A673 (cell line): ENCODE measurements at regions not wholly inside any gene's neighbourhood (a gene's known extent, or its start where the extent isn't known, plus 50 kb on each side); places are given as distances from the start of the nearest gene placed in this dataset.

ENCODE experiments used
- BruUV-seq: library from RNA; stranded (reverse); fragments of 400-500 nt; replicated peaks from 2 replicates; lab custom pipeline; 2021; lab: Mats Ljungman, UMichigan
- CTCF ChIA-PET: fragments of 300-600 bp; sonication (Branson Sonifier 250); formaldehyde crosslinking; loops from one replicate; lab custom pipeline; 2022; ENCODE audit warnings: antibody characterized with exemption; lab: Charles Lee
- POLR2A ChIA-PET: fragments of 300-600 bp; sonication (Branson Sonifier 250); formaldehyde crosslinking; loops from one replicate; lab custom pipeline; 2022; ENCODE audit warnings: antibody characterized with exemption; ENCODE audit not compliant: low non-redundant PET; lab: Charles Lee
- DNase-seq: peaks from one replicate; pipeline ENCODE4 v3.0.0-alpha.2; 2015; ENCODE audit warnings: low spot score
- H3K27ac ChIP-seq: fragments of 200-600 bp; sonication (generic); 2 replicates; pipeline ENCODE4 v1.5.1; 2016; ENCODE audit warnings: mixed run types, low read depth, mild to moderate bottlenecking, mixed read lengths, antibody characterized with exemption, low read length; ENCODE audit not compliant: poor library complexity, severe bottlenecking
- H3K27me3 ChIP-seq: fragments of 200-600 bp; sonication (generic); replicated peaks from 2 replicates; pipeline ENCODE4 v1.6.1; 2017; ENCODE audit warnings: mixed run types, low read depth, mild to moderate bottlenecking, mixed read lengths, antibody characterized with exemption, low read length; ENCODE audit not compliant: insufficient read depth, poor library complexity
- H3K36me3 ChIP-seq: fragments of 200-600 bp; sonication (generic); 2 replicates; pipeline ENCODE4 v1.6.1; 2016; ENCODE audit warnings: mixed run types, mild to moderate bottlenecking, mixed read lengths, antibody characterized with exemption, low read length; ENCODE audit not compliant: insufficient read depth, poor library complexity, severe bottlenecking
- H3K4me1 ChIP-seq: fragments of 200-600 bp; sonication (generic); 2 replicates; pipeline ENCODE4 v1.6.1; 2017; ENCODE audit warnings: mixed run types, mild to moderate bottlenecking, mixed read lengths, antibody characterized with exemption, low read length; ENCODE audit not compliant: insufficient read depth, poor library complexity, severe bottlenecking
- H3K4me3 ChIP-seq: fragments of 200-600 bp; sonication (generic); 2 replicates; pipeline ENCODE4 v1.5.1; 2016; ENCODE audit warnings: low read depth, mixed run types, mild to moderate bottlenecking, mixed read lengths, low read length; ENCODE audit not compliant: poor library complexity, severe bottlenecking
- H3K9me3 ChIP-seq: fragments of 200-600 bp; sonication (generic); 2 replicates; pipeline ENCODE4 v1.6.1; 2016; ENCODE audit warnings: mixed run types, low read depth, mild to moderate bottlenecking, mixed read lengths, antibody characterized with exemption, low read length; ENCODE audit not compliant: poor library complexity, severe bottlenecking
- EZH2 ChIP-seq: fragments of 200-600 bp; sonication (generic); IDR thresholded peaks from 2 replicates; pipeline ENCODE4 v1.6.1; 2017; ENCODE audit warnings: borderline replicate concordance, low read depth, mild to moderate bottlenecking, mixed read lengths, antibody characterized with exemption, low read length; ENCODE audit not compliant: poor library complexity, severe bottlenecking
- intact Hi-C: fragments of 100-400 bp; cut with micrococcal nuclease; formaldehyde crosslinking; loops from one replicate; pipeline ENCODE4 v1.10.0; 2022; ENCODE audit not compliant: unreplicated experiment
- TF ChIP-seq, protein P1 (sequence below): fragments of 300-800, 200-600 bp; sonication (generic); conservative IDR thresholded peaks from 2 replicates; pipeline ENCODE4 v1.5.1; 2017; ENCODE audit warnings: low read depth, mild to moderate bottlenecking, antibody characterized with exemption, low read length, moderate library complexity, mixed read lengths

GRCh38 chr16:72646615-72647014 lies 401.3 kb downstream of the ZFHX3 start:
- DNase-seq = peak; percentile 35
- POLR2A ChIA-PET = no interaction called here
- no peaks in the 10 kb centered on the region for H3K9me3 ChIP-seq
- CTCF ChIA-PET = no interaction called here
- H3K4me1 ChIP-seq = no peaks in the 10 kb centered on the region
- H3K36me3 ChIP-seq = no peaks in the 10 kb centered on the region
- H3K27me3 ChIP-seq = no peaks in the 10 kb centered on the region
- no peak for TF ChIP-seq EZH2
- TF ChIP-seq, protein P1, sequence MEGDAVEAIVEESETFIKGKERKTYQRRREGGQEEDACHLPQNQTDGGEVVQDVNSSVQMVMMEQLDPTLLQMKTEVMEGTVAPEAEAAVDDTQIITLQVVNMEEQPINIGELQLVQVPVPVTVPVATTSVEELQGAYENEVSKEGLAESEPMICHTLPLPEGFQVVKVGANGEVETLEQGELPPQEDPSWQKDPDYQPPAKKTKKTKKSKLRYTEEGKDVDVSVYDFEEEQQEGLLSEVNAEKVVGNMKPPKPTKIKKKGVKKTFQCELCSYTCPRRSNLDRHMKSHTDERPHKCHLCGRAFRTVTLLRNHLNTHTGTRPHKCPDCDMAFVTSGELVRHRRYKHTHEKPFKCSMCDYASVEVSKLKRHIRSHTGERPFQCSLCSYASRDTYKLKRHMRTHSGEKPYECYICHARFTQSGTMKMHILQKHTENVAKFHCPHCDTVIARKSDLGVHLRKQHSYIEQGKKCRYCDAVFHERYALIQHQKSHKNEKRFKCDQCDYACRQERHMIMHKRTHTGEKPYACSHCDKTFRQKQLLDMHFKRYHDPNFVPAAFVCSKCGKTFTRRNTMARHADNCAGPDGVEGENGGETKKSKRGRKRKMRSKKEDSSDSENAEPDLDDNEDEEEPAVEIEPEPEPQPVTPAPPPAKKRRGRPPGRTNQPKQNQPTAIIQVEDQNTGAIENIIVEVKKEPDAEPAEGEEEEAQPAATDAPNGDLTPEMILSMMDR = no peak
- H3K4me3 ChIP-seq = no peak overlapping the region
- H3K27ac ChIP-seq = no peak overlapping the region
- no TSS peak for BruUV-seq
- intact Hi-C loops = no loop called here

GRCh38 chr16:72645538-72645937 lies 402.4 kb downstream of the ZFHX3 start:
- no peak for TF ChIP-seq EZH2
- TF ChIP-seq, protein P1 = no peak
- Histone ChIP-seq H3K36me3 (no peaks in the 10 kb centered on the region), H3K4me1 (no peaks in the 10 kb centered on the region), H3K27me3 (no peaks in the 10 kb centered on the region), H3K4me3 (no peak overlapping the region), H3K27ac (no peak overlapping the region), H3K9me3 (no peaks in the 10 kb centered on the region)
- no TSS peak for BruUV-seq
- CTCF ChIA-PET = no interaction called here
- intact Hi-C loops = no loop called here
- POLR2A ChIA-PET = no interaction called here
- no peak for DNase-seq

DNA sequence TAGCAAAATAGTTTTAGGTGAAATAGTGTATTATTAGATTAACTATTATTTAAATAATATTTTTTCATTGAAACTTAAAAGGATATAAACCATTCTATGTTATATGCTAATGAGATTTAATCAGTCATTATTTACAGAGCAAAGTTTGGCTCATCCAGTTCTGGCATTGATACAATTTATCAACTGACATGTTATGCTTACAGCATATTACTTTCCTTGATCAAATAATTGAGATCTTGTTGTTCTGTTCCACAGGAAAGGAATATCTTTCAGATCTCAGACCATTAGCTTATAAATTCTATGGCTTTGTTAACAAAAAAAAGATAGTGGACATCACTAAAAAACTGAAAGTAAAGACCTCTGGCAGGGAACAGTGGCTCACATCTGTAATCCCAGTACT lies 403.0 kb downstream of the ZFHX3 start:
- intact Hi-C loops = no loop called here
- H3K9me3 ChIP-seq = no peaks in the 10 kb centered on the region
- CTCF ChIA-PET = no interaction called here
- POLR2A ChIA-PET = no interaction called here
- H3K27me3 ChIP-seq = no peaks in the 10 kb centered on the region
- DNase-seq = no peak
- H3K36me3 ChIP-seq = no peaks in the 10 kb centered on the region
- no TSS peak for BruUV-seq
- H3K27ac ChIP-seq = no peak overlapping the region
- H3K4me3 ChIP-seq = no peak overlapping the region
- no peaks in the 10 kb centered on the region for H3K4me1 ChIP-seq
- no peak for TF ChIP-seq EZH2
- TF ChIP-seq, protein P1 = no peak
